WTC11 (cell line): ENCODE measurements at regions not wholly inside any gene's neighbourhood (a gene's known extent, or its start where the extent isn't known, plus 50 kb on each side); places are given as distances from the start of the nearest gene placed in this dataset.

Source experiments
- CREM ChIP-seq: sonication (generic); formaldehyde crosslinking; IDR thresholded peaks from 2 replicates; pipeline ENCODE4 v1.8.1; 2022; ENCODE audit warnings: mild to moderate bottlenecking, missing genetic modification reagents, moderate library complexity
- CTCF ChIP-seq: fragments of 200-600 bp; IDR thresholded peaks from 2 replicates; pipeline ENCODE4 v1.8.0; 2022; ENCODE audit warnings: antibody characterized with exemption
- ETV6 ChIP-seq: sonication (generic); formaldehyde crosslinking; IDR thresholded peaks from 2 replicates; pipeline ENCODE4 v1.8.1; 2022; ENCODE audit warnings: mild to moderate bottlenecking, missing genetic modification reagents
- NR2C2 ChIP-seq: sonication (generic); formaldehyde crosslinking; IDR thresholded peaks from 2 replicates; pipeline ENCODE4 v1.8.0; 2022; ENCODE audit warnings: mild to moderate bottlenecking, missing genetic modification reagents
- TCF7 ChIP-seq: sonication (generic); formaldehyde crosslinking; IDR thresholded peaks from 2 replicates; pipeline ENCODE4 v1.8.0; 2022; ENCODE audit warnings: mild to moderate bottlenecking, low read depth, missing genetic modification reagents, moderate library complexity
- ZNF219 ChIP-seq: sonication (generic); formaldehyde crosslinking; IDR thresholded peaks from 2 replicates; pipeline ENCODE4 v1.8.0; 2023; ENCODE audit warnings: missing genetic modification reagents, mild to moderate bottlenecking, borderline replicate concordance

GRCh38 chr16:86222547-86222946, 287.8 kb upstream of the FOXF1 start:
- TF ChIP-seq CREM (CRISPR knock-in tag): no peak
- no peak for TF ChIP-seq TCF7
- no peak for TF ChIP-seq CTCF
- TF ChIP-seq ETV6: no peak
- TF ChIP-seq NR2C2 (CRISPR knock-in tag): no peak
- no peak for TF ChIP-seq ZNF219
